ENCODE measurements at regions not wholly inside any gene's neighbourhood (a gene's known extent, or its start where the extent isn't known, plus 50 kb on each side); places are given as distances from the start of the nearest gene placed in this dataset.
"Not testable (repeated sequence)": the region's sequence is repeated elsewhere in the genome, so short reads cannot be mapped to it uniquely, and the experiment has no call there.

- DNase-seq (ENCODE audit: low read depth), result no peak
Observed at GRCh38 chrX:114015966-114016365, 567.9 kb upstream of the HTR2C start.

- no peak for DNase-seq (ENCODE audit: low read depth)
Observed at GRCh38 chrX:114006664-114007063, 577.2 kb upstream of the HTR2C start.

- no peak for DNase-seq (ENCODE audit: low read depth)
Observed at GRCh38 chrX:113996781-113997180, 587.1 kb upstream of the HTR2C start.

GRCh38 chrX:113991720-113992119 lies 592.2 kb upstream of the HTR2C start:
- not testable (repeated sequence) for DNase-seq (ENCODE audit: low read depth)

GRCh38 chrX:113990669-113991068 lies 593.2 kb upstream of the HTR2C start:
- DNase-seq (ENCODE audit: low read depth), result not testable (repeated sequence)

GRCh38 chrX:113988315-113988935 lies 595.5 kb upstream of the HTR2C start:
- not testable (repeated sequence) for DNase-seq (ENCODE audit: low read depth)

- no peak for DNase-seq (ENCODE audit: low read depth)
Observed at GRCh38 chrX:113986427-113986826, 597.5 kb upstream of the HTR2C start.

GRCh38 chrX:113982766-113983165 lies 601.1 kb upstream of the HTR2C start:
- DNase-seq (ENCODE audit: low read depth), result no peak

GRCh38 chrX:113980953-113981352 lies 602.9 kb upstream of the HTR2C start:
- DNase-seq (ENCODE audit: low read depth), result no peak

GRCh38 chrX:113977887-113978286 lies 606.0 kb upstream of the HTR2C start:
- DNase-seq (ENCODE audit: low read depth), result no peak

GRCh38 chrX:113975441-113975840 lies 608.4 kb upstream of the HTR2C start:
- no peak for DNase-seq (ENCODE audit: low read depth)

- DNase-seq (ENCODE audit: low read depth), result no peak
Observed at GRCh38 chrX:113974881-113975280, 609.0 kb upstream of the HTR2C start.

GRCh38 chrX:113973706-113974105 lies 610.2 kb upstream of the HTR2C start:
- no peak for DNase-seq (ENCODE audit: low read depth)

GRCh38 chrX:113966791-113967190 lies 617.1 kb upstream of the HTR2C start:
- DNase-seq (ENCODE audit: low read depth), result no peak

- DNase-seq (ENCODE audit: low read depth), result no peak
Observed at GRCh38 chrX:113962343-113962742, 621.5 kb upstream of the HTR2C start.

GRCh38 chrX:113959912-113960626 lies 623.8 kb upstream of the HTR2C start:
- DNase-seq (ENCODE audit: low read depth), result no peak

GRCh38 chrX:113956936-113957335 lies 627.0 kb upstream of the HTR2C start:
- DNase-seq (ENCODE audit: low read depth), result no peak

GRCh38 chrX:113954297-113954696 lies 629.6 kb upstream of the HTR2C start:
- DNase-seq (ENCODE audit: low read depth), result no peak

GRCh38 chrX:113950081-113950678 lies 633.7 kb upstream of the HTR2C start:
- DNase-seq (ENCODE audit: low read depth), result no peak

GRCh38 chrX:113947548-113947947 lies 636.3 kb upstream of the HTR2C start:
- no peak for DNase-seq (ENCODE audit: low read depth)

- no peak for DNase-seq (ENCODE audit: low read depth)
Observed at GRCh38 chrX:113935518-113935917, 648.4 kb upstream of the HTR2C start.

GRCh38 chrX:113933931-113934330 lies 650.0 kb upstream of the HTR2C start:
- no peak for DNase-seq (ENCODE audit: low read depth)

- no peak for DNase-seq (ENCODE audit: low read depth)
Observed at GRCh38 chrX:113929004-113929403, 654.9 kb upstream of the HTR2C start.

All from LHCN-M2 (cell line).